GM19035 (cell line): ENCODE measurements at regions not wholly inside any gene's neighbourhood (a gene's known extent, or its start where the extent isn't known, plus 50 kb on each side); places are given as distances from the start of the nearest gene placed in this dataset.

ENCODE experiments used
- ATAC-seq: cut with Tn5 transposase; IDR thresholded peaks from one replicate; pipeline ENCODE4 v1.9.1; 2021; ENCODE audit not compliant: unreplicated experiment

DNA sequence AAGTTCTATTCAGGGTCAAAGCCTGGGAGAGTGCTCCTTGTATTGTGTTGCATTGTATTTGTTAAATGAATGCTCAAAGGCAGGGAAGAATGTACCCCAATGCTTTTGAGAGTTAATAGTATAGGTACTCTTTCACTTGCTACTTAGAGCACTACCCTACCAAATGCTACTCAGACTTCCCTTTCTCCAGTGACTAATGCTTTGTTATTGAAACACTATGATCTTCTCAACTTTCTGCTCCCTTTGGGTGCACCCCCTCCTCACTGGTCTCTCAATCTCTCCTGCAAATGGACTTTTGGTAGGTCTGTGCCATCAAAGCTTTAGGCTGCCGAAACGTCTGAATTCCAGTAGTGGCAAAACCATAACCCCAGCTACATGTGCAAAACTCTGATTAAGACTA, 177.7 kb upstream of the AHR start:
- ATAC-seq = no peak

- no peak for ATAC-seq
Observed at GRCh38 chr7:17121671-17122070, 176.8 kb upstream of the AHR start.

- ATAC-seq = no peak
Observed at GRCh38 chr7:17123020-17123419, 175.4 kb upstream of the AHR start.

GRCh38 chr7:17126413-17127268, 171.8 kb upstream of the AHR start:
- peak; percentile 82 for ATAC-seq

DNA sequence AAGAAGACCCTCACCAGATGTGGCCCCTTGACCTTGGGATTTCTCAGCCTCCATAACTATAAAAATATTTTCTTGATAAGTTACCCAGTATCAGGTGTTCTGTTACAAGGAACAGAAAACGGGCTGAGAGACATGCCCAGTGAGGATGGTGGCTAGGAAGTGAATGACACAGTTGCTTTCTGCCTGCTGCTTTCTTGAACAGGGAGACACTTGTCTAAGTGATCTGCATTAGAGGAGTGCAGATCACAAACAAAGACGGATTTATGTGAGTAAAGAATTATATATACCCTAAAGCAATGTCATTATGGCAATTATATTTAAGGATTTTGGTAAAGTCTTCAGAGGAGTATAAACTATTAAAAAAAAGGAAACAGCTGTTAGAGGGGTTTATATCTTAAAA, 169.2 kb upstream of the AHR start:
- ATAC-seq = no peak

GRCh38 chr7:17130281-17131059, 168.0 kb upstream of the AHR start:
- ATAC-seq = no peak

- ATAC-seq = no peak
Observed at GRCh38 chr7:17131060-17131345, 167.4 kb upstream of the AHR start.

DNA sequence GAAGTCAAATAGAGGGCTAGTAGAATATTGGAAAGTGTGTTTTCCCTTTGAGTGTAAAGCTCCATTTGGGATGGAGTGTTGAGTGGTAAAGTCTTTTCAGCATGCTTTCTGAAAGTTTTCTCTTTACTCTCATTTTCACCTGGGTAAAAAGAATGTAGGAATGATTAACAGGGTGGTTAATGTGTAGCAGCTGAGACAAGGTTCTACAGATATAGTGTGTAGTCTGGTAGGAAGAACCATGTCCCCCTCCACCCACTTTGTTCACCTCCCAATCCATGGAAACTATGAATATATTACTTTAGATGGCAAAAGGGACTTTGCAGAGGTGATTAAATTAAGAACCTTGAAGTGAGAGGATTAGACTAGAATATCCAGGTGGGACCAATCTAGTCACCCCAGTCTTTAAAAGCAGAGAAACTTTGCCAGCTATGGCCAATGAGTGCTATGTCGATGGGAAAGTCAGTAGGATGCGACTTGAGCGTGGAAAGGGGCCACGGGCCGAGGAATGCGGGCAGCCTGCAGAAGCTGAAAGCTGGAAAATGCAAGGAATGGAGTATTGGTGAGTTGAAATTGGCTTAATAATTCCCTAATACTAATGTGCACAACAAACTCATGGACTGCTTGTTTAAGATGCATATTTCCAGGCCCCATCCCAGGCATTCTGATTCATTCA, 166.3 kb upstream of the AHR start:
- no peak for ATAC-seq

DNA sequence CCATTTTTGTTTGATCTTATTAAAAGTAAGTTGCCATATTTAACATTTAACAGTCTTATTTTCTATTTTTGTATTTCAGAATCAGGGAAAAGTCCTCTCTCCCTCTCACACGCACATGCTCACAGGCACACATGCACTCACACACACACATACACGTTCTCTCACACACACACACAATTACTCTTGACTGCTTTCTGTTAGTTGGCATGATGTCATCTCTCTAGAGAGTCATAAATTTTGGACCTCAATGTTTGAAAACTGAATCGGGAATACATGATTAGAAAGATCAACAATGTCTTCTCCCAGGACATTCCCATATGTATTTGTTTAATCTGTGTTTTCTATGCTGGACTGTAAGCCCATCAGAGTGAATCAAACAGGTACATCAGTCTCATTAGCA, 165.7 kb upstream of the AHR start:
- ATAC-seq = no peak

GRCh38 chr7:17133977-17134376, 164.5 kb upstream of the AHR start:
- ATAC-seq = no peak

DNA sequence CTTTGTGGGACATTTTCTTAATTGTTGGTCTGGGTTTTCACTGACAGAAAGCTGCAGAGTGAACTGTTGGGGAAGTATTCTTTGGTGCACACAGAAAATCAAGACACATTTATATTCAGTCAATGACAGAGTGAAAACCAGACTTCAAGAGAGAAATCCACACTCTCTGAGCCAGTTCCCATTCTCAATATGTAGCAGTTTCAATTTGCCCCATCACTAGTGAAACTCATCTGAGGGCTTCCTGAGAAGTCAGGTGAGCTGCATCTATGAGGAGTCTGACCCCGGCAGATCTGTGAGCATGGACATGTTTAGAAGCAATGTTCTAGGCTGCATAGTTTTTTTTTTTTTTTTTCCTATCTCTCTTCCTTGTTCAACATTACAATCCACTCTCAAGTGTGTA, 163.7 kb upstream of the AHR start:
- ATAC-seq = peak; percentile 77

DNA sequence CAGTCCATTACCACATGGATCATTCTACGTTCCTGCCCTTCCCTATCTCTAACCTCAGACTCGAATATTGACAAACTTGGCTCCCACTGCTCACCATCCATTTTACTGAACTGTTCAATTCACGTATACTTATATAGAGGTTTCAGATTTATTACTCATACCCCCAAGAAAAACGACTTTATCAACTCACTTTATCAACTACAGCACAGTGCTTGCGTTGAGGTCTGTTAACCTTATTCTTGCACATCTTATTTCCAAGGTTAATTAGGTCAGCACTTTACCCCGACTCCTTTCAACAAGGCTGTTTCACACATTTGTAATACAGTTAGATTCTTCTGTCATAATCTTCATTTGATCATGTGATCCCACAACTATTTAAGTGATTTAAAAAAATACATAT, 162.3 kb upstream of the AHR start:
- no peak for ATAC-seq

DNA sequence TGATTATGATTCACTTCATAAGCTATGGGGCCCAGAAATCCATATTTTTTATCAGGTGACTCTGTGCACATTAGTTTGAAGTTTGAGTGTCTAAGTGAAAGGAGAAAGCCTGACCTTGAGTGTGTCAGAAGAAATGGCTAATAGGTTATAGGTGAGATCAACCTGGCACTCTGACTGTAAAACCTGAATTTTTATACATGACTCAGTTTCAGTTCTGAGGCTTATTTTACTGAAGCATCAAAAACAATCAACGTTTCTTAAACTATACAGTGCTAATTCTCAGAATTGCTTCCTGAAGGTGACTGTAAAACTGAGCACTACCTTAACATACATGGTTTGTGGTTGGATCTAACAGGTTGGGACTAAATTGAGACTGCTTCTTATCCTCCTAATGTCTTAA, 159.4 kb upstream of the AHR start:
- no peak for ATAC-seq

DNA sequence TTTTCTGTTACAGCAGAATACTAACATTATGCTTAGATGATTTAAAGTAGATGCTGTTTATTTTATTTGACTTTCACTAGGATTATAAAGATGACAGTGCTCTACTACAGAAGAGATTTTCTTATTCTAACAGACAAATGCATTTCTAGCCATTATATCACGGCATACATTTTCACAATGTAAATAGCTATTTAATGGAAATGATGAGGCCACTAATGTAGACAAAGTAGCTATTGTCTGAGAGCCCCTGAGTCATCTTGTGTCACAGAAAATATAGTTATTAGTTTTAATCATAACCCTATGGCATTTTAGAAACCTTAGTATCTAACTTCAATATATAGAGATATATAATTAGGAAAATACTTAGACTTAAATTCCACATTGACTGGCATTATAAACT, 158.0 kb upstream of the AHR start:
- no peak for ATAC-seq

GRCh38 chr7:17142831-17143541, 155.5 kb upstream of the AHR start:
- ATAC-seq = no peak

- ATAC-seq = no peak
Observed at GRCh38 chr7:17144322-17144721, 154.1 kb upstream of the AHR start.

DNA sequence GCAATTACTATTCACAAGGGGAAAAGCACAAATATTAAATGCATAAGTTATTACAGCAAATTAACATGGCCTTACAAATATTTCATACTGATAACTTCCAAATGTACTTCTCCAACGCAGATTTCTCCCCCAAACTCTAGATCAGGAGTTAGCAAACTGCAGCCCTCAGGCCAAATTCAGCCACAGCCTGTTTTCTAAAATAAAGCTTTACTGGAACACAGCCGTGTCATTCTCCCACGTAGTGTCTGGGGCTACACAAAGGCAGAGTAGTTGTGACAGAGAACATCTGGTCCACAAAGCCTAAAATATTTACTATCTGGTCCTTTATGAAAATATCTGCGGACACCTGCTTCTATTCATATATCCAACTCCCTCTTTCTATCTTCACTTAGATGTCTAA, 151.8 kb upstream of the AHR start:
- no peak for ATAC-seq

DNA sequence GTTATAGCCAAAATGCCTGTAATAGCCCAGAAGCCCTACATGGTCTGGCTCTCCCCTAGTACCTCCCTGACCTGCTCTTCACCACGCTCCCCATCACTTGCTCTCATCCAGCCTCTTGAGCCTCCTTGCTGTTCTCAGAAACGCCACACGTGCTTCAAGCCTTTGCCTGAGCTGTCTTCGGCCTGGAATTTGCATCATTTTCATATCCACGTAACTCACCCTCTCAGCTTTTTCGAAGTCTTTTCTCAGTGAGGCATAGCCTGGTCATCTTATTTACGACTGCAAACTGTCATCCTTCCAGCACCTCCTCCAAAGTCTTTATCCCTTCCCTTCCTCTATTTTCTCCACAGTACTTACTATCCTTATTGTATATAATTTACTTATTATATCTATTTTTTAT, 151.0 kb upstream of the AHR start:
- no peak for ATAC-seq

- no peak for ATAC-seq
Observed at GRCh38 chr7:17150018-17150417, 148.4 kb upstream of the AHR start.

DNA sequence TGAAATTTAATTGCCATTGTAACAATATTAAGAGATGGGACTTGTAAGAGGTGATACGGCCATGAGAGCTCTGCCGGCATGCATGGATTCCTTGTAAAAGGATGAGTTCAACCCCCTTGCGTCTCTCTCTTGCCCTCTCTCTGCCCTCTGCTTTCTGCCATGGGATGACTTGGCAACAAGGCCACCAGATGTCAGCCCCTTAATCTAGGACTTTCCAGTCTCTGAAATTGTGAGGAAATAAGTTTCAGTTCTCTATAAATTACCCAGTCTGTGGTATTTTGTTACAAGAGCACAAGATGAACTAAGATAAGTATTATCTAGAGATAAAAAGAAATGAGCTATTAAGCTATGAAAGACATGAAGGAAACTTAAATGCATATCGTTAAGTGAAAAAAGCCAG, 145.7 kb upstream of the AHR start:
- ATAC-seq = no peak

DNA sequence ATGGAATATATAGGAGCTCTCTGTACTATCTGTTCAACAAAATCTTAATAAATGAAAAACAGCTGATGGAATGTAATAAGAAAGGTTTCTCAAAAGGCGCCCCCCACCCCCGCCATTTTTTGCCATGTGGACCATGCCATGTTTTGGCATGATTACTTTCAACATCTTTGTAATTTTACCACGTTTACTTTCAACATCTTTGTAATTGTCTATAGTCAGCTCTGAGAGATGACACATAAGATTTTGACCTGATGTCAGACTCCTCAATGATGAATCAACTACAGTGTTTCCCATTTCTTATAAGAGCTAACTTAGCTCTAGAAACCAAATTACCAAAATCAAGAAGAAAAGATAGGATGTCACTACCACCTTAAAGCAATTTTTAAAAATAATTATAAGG, 144.9 kb upstream of the AHR start:
- no peak for ATAC-seq

DNA sequence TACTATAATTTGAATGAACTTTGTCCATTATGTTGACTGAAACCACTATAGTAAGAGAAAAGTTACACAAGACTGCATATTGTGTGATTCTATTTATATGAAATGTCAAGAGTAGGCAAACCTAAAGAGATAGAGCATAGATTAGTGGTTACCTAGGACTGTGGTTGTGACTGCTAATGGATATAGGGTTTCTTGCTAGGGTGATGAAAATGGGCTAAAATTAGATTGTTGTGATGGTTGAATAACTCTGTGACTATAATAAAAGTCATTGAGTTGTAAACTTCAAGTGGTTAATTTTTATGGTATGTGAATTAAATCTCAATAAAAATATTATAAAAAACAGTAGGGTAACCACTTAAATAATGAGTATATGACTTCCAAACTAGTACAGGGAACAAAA, 142.9 kb upstream of the AHR start:
- ATAC-seq = no peak
